NCI-H460 (cell line): ENCODE measurements at regions not wholly inside any gene's neighbourhood (a gene's known extent, or its start where the extent isn't known, plus 50 kb on each side); places are given as distances from the start of the nearest gene placed in this dataset.
A peak's percentile ranks its signal among the peaks of the same experiment; 100 is the strongest.
"Not testable (repeated sequence)": the region's sequence is repeated elsewhere in the genome, so short reads cannot be mapped to it uniquely, and the experiment has no call there.

Experiments
- DNase-seq: peaks from one replicate; pipeline ENCODE4 v3.0.0-alpha.2; 2016; ENCODE audit warnings: low read depth; ENCODE audit errors: extremely low read depth

GRCh38 chr17:27200476-27200875 lies 93.4 kb upstream of the WSB1 start:
- DNase-seq, result no peak

- no peak for DNase-seq
Measured at GRCh38 chr17:27203241-27203640, 90.7 kb upstream of the WSB1 start.

GRCh38 chr17:27206447-27206846 lies 87.5 kb upstream of the WSB1 start:
- peak; percentile 6 for DNase-seq

GRCh38 chr17:27207073-27207513 lies 86.8 kb upstream of the WSB1 start:
- DNase-seq, result peak; percentile 44

GRCh38 chr17:27208370-27208769 lies 85.5 kb upstream of the WSB1 start:
- DNase-seq, result not testable (repeated sequence)

- no peak for DNase-seq
Measured at GRCh38 chr17:27209316-27209715, 84.6 kb upstream of the WSB1 start.

GRCh38 chr17:27210809-27211208 lies 83.1 kb upstream of the WSB1 start:
- not testable (repeated sequence) for DNase-seq

- DNase-seq, result no peak
Measured at GRCh38 chr17:27216836-27217235, 77.1 kb upstream of the WSB1 start.

GRCh38 chr17:27217631-27218030 lies 76.3 kb upstream of the WSB1 start:
- no peak for DNase-seq

GRCh38 chr17:27218041-27218440 lies 75.9 kb upstream of the WSB1 start:
- no peak for DNase-seq

- DNase-seq, result no peak
Measured at GRCh38 chr17:27218719-27219488, 75.0 kb upstream of the WSB1 start.

- no peak for DNase-seq
Measured at GRCh38 chr17:27222515-27222914, 71.4 kb upstream of the WSB1 start.

- no peak for DNase-seq
Measured at GRCh38 chr17:27224526-27225315, 69.2 kb upstream of the WSB1 start.

- no peak for DNase-seq
Measured at GRCh38 chr17:27226611-27227230, 67.2 kb upstream of the WSB1 start.

GRCh38 chr17:27230996-27231395 lies 62.9 kb upstream of the WSB1 start:
- no peak for DNase-seq

- DNase-seq, result no peak
Measured at GRCh38 chr17:27232328-27232727, 61.6 kb upstream of the WSB1 start.

- DNase-seq, result no peak
Measured at GRCh38 chr17:27233059-27233458, 60.9 kb upstream of the WSB1 start.

- no peak for DNase-seq
Measured at GRCh38 chr17:27233776-27234175, 60.1 kb upstream of the WSB1 start.

GRCh38 chr17:27236717-27237315 lies 57.1 kb upstream of the WSB1 start:
- DNase-seq, result peak; percentile 77

- DNase-seq, result no peak
Measured at GRCh38 chr17:27237890-27238289, 56.0 kb upstream of the WSB1 start.

GRCh38 chr17:27239046-27239445 lies 54.9 kb upstream of the WSB1 start:
- DNase-seq, result no peak
